DOHH2 (cell line): ENCODE measurements at regions not wholly inside any gene's neighbourhood (a gene's known extent, or its start where the extent isn't known, plus 50 kb on each side); places are given as distances from the start of the nearest gene placed in this dataset.

Source experiments
- H3F3A ChIP-seq: fragments of 200-600 bp; sonication (generic), shearing (Covaris generic); 2 replicates; pipeline ENCODE4 v1.6.0; 2016; ENCODE audit warnings: antibody characterized with exemption, mild to moderate bottlenecking; ENCODE audit not compliant: control insufficient read depth, insufficient read depth
- H3K27ac ChIP-seq: fragments of 200-600 bp; sonication (generic); 2 replicates; pipeline ENCODE4 v1.5.1; 2014; ENCODE audit warnings: low read depth, mild to moderate bottlenecking, low read length, moderate library complexity
- H3K27me3 ChIP-seq: fragments of 200-600 bp; sonication (generic); 2 replicates; pipeline ENCODE4 v1.6.1; 2014; ENCODE audit warnings: mild to moderate bottlenecking, low read length, mixed read lengths; ENCODE audit not compliant: control insufficient read depth
- H3K36me3 ChIP-seq: fragments of 200-600 bp; sonication (generic); 2 replicates; pipeline ENCODE4 v1.6.1; 2014; ENCODE audit warnings: mild to moderate bottlenecking, low read length, moderate library complexity, mixed read lengths; ENCODE audit not compliant: control insufficient read depth
- H3K4me1 ChIP-seq: fragments of 200-600 bp; sonication (generic); 2 replicates; pipeline ENCODE4 v1.6.1; 2014; ENCODE audit warnings: mild to moderate bottlenecking, low read length, mixed read lengths; ENCODE audit not compliant: control insufficient read depth
- H3K4me2 ChIP-seq: fragments of 200-600 bp; sonication (generic); 2 replicates; pipeline ENCODE4 v1.6.0; 2014; ENCODE audit warnings: mild to moderate bottlenecking, low read length, moderate library complexity
- H3K4me3 ChIP-seq: fragments of 200-600 bp; sonication (generic); 2 replicates; pipeline ENCODE4 v1.5.1; 2014; ENCODE audit warnings: mild to moderate bottlenecking, low read length, mixed read lengths
- H3K79me2 ChIP-seq: fragments of 200-600 bp; sonication (generic); 2 replicates; pipeline ENCODE4 v1.6.1; 2014; ENCODE audit warnings: mild to moderate bottlenecking, low read length, mixed read lengths; ENCODE audit not compliant: control insufficient read depth
- H3K9me2 ChIP-seq: fragments of 200-600 bp; sonication (generic); replicated peaks from 2 replicates; pipeline ENCODE4 v1.6.1; 2014; ENCODE audit warnings: mild to moderate bottlenecking, low read length, mixed read lengths; ENCODE audit not compliant: control insufficient read depth
- H3K9me3 ChIP-seq: fragments of 200-600 bp; sonication (generic); 2 replicates; pipeline ENCODE4 v1.6.1; 2014; ENCODE audit warnings: antibody characterized with exemption, low read length, mixed read lengths; ENCODE audit not compliant: control insufficient read depth, insufficient read depth
- H4K20me1 ChIP-seq: fragments of 200-600 bp; sonication (generic); 2 replicates; pipeline ENCODE4 v1.6.0; 2014; ENCODE audit warnings: low read depth, mild to moderate bottlenecking, antibody characterized with exemption, low read length, moderate library complexity; ENCODE audit not compliant: control insufficient read depth, insufficient read depth
- CTCF ChIP-seq: fragments of 200-600 bp; sonication (generic); IDR thresholded peaks from one replicate; pipeline ENCODE4 v1.5.1; 2014; ENCODE audit warnings: antibody characterized with exemption, mild to moderate bottlenecking, low read depth, low read length; ENCODE audit not compliant: poor library complexity, severe bottlenecking
- EZH2phosphoT487 ChIP-seq: fragments of 200-600 bp; sonication (generic); IDR thresholded peaks from 2 replicates; pipeline ENCODE4 v1.6.1; 2017; ENCODE audit warnings: borderline replicate concordance, mild to moderate bottlenecking, antibody characterized with exemption, low read length, moderate library complexity, mixed read lengths

GRCh38 chr16:54455030-54455725 lies 168.6 kb upstream of the IRX3 start:
- Histone ChIP-seq H3K9me3 (no peaks in the 10 kb centered on the region), H3K9me2 (no peaks in the 10 kb centered on the region), H3K27me3 (no peaks in the 10 kb centered on the region), H3K27ac (no peak overlapping the region), H3K4me2 (no peak overlapping the region), H4K20me1 (no peaks in the 10 kb centered on the region), H3K4me1 (no peaks in the 10 kb centered on the region), H3F3A (no peaks in the 10 kb centered on the region), H3K36me3 (no peaks in the 10 kb centered on the region), H3K4me3 (no peak overlapping the region), H3K79me2 (no peaks in the 10 kb centered on the region)
- no peak for TF ChIP-seq EZH2phosphoT487
- TF ChIP-seq CTCF, result no peak

- Histone ChIP-seq H3K36me3 (no peaks in the 10 kb centered on the region), H3K27ac (no peak overlapping the region), H3K9me3 (no peaks in the 10 kb centered on the region)
Observed at GRCh38 chr16:54454616-54455015, 168.0 kb upstream of the IRX3 start.

GRCh38 chr16:54453871-54454270 lies 167.3 kb upstream of the IRX3 start:
- H3K27me3 ChIP-seq, result no peaks in the 10 kb centered on the region
- no peak overlapping the region for H3K27ac ChIP-seq
- H4K20me1 ChIP-seq, result no peaks in the 10 kb centered on the region
- H3K9me2 ChIP-seq, result no peaks in the 10 kb centered on the region
- no peaks in the 10 kb centered on the region for H3F3A ChIP-seq
- H3K4me3 ChIP-seq, result no peak overlapping the region
- no peak overlapping the region for H3K4me2 ChIP-seq
- H3K9me3 ChIP-seq, result no peaks in the 10 kb centered on the region
- no peaks in the 10 kb centered on the region for H3K79me2 ChIP-seq
- no peaks in the 10 kb centered on the region for H3K36me3 ChIP-seq
- TF ChIP-seq CTCF, result no peak
- TF ChIP-seq EZH2phosphoT487, result no peak
- no peaks in the 10 kb centered on the region for H3K4me1 ChIP-seq

More at GRCh38 chr16:54454616-54455015, 168.0 kb upstream of the IRX3 start:
- H3K4me3 ChIP-seq, result no peak overlapping the region
- no peak overlapping the region for H3K4me2 ChIP-seq
- H4K20me1 ChIP-seq, result no peaks in the 10 kb centered on the region
- no peaks in the 10 kb centered on the region for H3K27me3 ChIP-seq
- H3K79me2 ChIP-seq, result no peaks in the 10 kb centered on the region
- TF ChIP-seq CTCF (no peak), EZH2phosphoT487 (no peak)
- H3K9me2 ChIP-seq, result no peaks in the 10 kb centered on the region
- no peaks in the 10 kb centered on the region for H3K4me1 ChIP-seq
- H3F3A ChIP-seq, result no peaks in the 10 kb centered on the region
